ENCODE measurements at regions not wholly inside any gene's neighbourhood (a gene's known extent, or its start where the extent isn't known, plus 50 kb on each side); places are given as distances from the start of the nearest gene placed in this dataset.

GRCh38 chr11:121699801-121700200, 247.0 kb upstream of the SORL1-AS1 start:
- no peak overlapping the region for H3K4me3 ChIP-seq (ENCODE audit: low read length)
- no peaks in the 10 kb centered on the region for H3K36me3 Mint-ChIP-seq (ENCODE audit: low read depth)
- H3K4me1 Mint-ChIP-seq (ENCODE audit: low read depth): no peaks in the 10 kb centered on the region
- DNase-seq (no peak), ATAC-seq (ENCODE audit: poor library complexity) (no peak)
- H3K4me1 ChIP-seq (ENCODE audit: insufficient read depth, low read length): no peaks in the 10 kb centered on the region
- intact Hi-C loops (cut with DNase I, micrococcal nuclease): no loop called here
- H3K9me3 ChIP-seq (ENCODE audit: control insufficient read depth in 1 of 2, insufficient read depth in 1 of 2, low read length in 2 of 2): no peaks in the 10 kb centered on the region
- no peaks in the 10 kb centered on the region for H3K9me3 Mint-ChIP-seq
- POLR2A ChIA-PET: no interaction called here
- no peaks in the 10 kb centered on the region for H3K27me3 ChIP-seq (ENCODE audit: control insufficient read depth in 1 of 2, insufficient read depth in 2 of 2, low read length in 2 of 2)
- H3K27ac Mint-ChIP-seq: no peak overlapping the region
- TF ChIP-seq CTCF (IDR thresholded peaks at IDR 0.05): no peak
- no peak overlapping the region for H3K4me3 Mint-ChIP-seq
- CTCF ChIA-PET: no interaction called here
- peaks cover 47% of the 10 kb centered on the region for H3K27me3 Mint-ChIP-seq
- H3K36me3 ChIP-seq (ENCODE audit: insufficient read depth, low read length): no peaks in the 10 kb centered on the region
- H3K27ac ChIP-seq (ENCODE audit: low read depth in 1 of 2, low read length in 2 of 2): no peak overlapping the region

- intact Hi-C loops (cut with DNase I, micrococcal nuclease): no loop called here
- H3K27ac ChIP-seq (ENCODE audit: low read depth in 1 of 2, low read length in 2 of 2): no peak overlapping the region
- H3K27me3 ChIP-seq (ENCODE audit: control insufficient read depth in 1 of 2, insufficient read depth in 2 of 2, low read length in 2 of 2): no peaks in the 10 kb centered on the region
- no peak overlapping the region for H3K4me3 ChIP-seq (ENCODE audit: low read length)
- Mint-ChIP-seq H3K27me3 (peaks cover 41% of the 10 kb centered on the region), H3K27ac (no peak overlapping the region), H3K4me1 (ENCODE audit: low read depth) (no peaks in the 10 kb centered on the region), H3K4me3 (no peak overlapping the region), H3K36me3 (ENCODE audit: low read depth) (no peaks in the 10 kb centered on the region), H3K9me3 (no peaks in the 10 kb centered on the region)
- no peaks in the 10 kb centered on the region for H3K4me1 ChIP-seq (ENCODE audit: insufficient read depth, low read length)
- H3K36me3 ChIP-seq (ENCODE audit: insufficient read depth, low read length): no peaks in the 10 kb centered on the region
- TF ChIP-seq CTCF (IDR thresholded peaks at IDR 0.05): no peak
- no peaks in the 10 kb centered on the region for H3K9me3 ChIP-seq (ENCODE audit: control insufficient read depth in 1 of 2, insufficient read depth in 1 of 2, low read length in 2 of 2)
- CTCF ChIA-PET: no interaction called here
- ATAC-seq (ENCODE audit: poor library complexity): no peak
- POLR2A ChIA-PET: no interaction called here
- DNase-seq: no peak
Measured at GRCh38 chr11:121696931-121697670, 244.3 kb upstream of the SORL1-AS1 start.

GRCh38 chr11:121696177-121696871, 243.6 kb upstream of the SORL1-AS1 start:
- TF ChIP-seq CTCF (IDR thresholded peaks at IDR 0.05): no peak
- H3K9me3 Mint-ChIP-seq: no peaks in the 10 kb centered on the region
- intact Hi-C loops (cut with DNase I, micrococcal nuclease): no loop called here
- H3K4me1 Mint-ChIP-seq (ENCODE audit: low read depth): no peaks in the 10 kb centered on the region
- Histone ChIP-seq H3K36me3 (ENCODE audit: insufficient read depth, low read length) (no peaks in the 10 kb centered on the region), H3K4me1 (ENCODE audit: insufficient read depth, low read length) (no peaks in the 10 kb centered on the region), H3K9me3 (ENCODE audit: control insufficient read depth in 1 of 2, insufficient read depth in 1 of 2, low read length in 2 of 2) (no peaks in the 10 kb centered on the region), H3K4me3 (ENCODE audit: low read length) (no peak overlapping the region), H3K27ac (ENCODE audit: low read depth in 1 of 2, low read length in 2 of 2) (no peak overlapping the region), H3K27me3 (ENCODE audit: control insufficient read depth in 1 of 2, insufficient read depth in 2 of 2, low read length in 2 of 2) (no peaks in the 10 kb centered on the region)
- no peaks in the 10 kb centered on the region for H3K36me3 Mint-ChIP-seq (ENCODE audit: low read depth)
- no peak overlapping the region for H3K4me3 Mint-ChIP-seq
- peaks cover 44% of the 10 kb centered on the region for H3K27me3 Mint-ChIP-seq
- POLR2A ChIA-PET: no interaction called here
- DNase-seq: no peak
- no peak overlapping the region for H3K27ac Mint-ChIP-seq
- no peak for ATAC-seq (ENCODE audit: poor library complexity)
- CTCF ChIA-PET: no interaction called here
